IgD-negative memory B cell (primary cell): ENCODE measurements at regions not wholly inside any gene's neighbourhood (a gene's known extent, or its start where the extent isn't known, plus 50 kb on each side); places are given as distances from the start of the nearest gene placed in this dataset.

ENCODE experiments used
- H3K27ac Mint-ChIP-seq, 3 donors: one replicate each; pipeline ENCODE4 v1.8.0; 2020 to 2022; ENCODE audit warnings: mild to moderate bottlenecking in 3 of 3, mixed read lengths in 3 of 3, moderate library complexity in 1 of 3
- H3K27me3 Mint-ChIP-seq: one replicate; pipeline ENCODE4 v1.8.0; 2021; ENCODE audit warnings: mixed read lengths
- H3K36me3 Mint-ChIP-seq: one replicate; pipeline ENCODE4 v1.8.0; 2020; ENCODE audit warnings: mild to moderate bottlenecking, mixed read lengths
- H3K4me1 Mint-ChIP-seq, 3 donors: one replicate each; pipeline ENCODE4 v1.8.0; 2020 to 2022; ENCODE audit warnings: mixed read lengths in 3 of 3, mild to moderate bottlenecking in 1 of 3
- H3K4me3 Mint-ChIP-seq, 4 donors: one replicate each; pipeline ENCODE4 v1.8.0; 2020 to 2022; ENCODE audit warnings: mild to moderate bottlenecking in 4 of 4, mixed read lengths in 4 of 4, moderate library complexity in 3 of 4
- H3K9me3 Mint-ChIP-seq, 3 donors: one replicate each; pipeline ENCODE4 v1.8.0; 2020 to 2021; ENCODE audit warnings: mixed read lengths in 3 of 3, mild to moderate bottlenecking in 1 of 3

- Mint-ChIP-seq H3K9me3 (peaks cover 0 to 14% (median 14%) of the 10 kb centered on the region in 3 donors), H3K4me3 (no peak overlapping the region), H3K27me3 (peaks cover 20% of the 10 kb centered on the region), H3K4me1 (peaks cover 5 to 12% (median 8%) of the 10 kb centered on the region in 3 donors), H3K36me3 (peaks cover 7% of the 10 kb centered on the region), H3K27ac (no peak overlapping the region)
Measured at GRCh38 chr9:91114450-91114849, 247.3 kb downstream of the AUH start.

DNA sequence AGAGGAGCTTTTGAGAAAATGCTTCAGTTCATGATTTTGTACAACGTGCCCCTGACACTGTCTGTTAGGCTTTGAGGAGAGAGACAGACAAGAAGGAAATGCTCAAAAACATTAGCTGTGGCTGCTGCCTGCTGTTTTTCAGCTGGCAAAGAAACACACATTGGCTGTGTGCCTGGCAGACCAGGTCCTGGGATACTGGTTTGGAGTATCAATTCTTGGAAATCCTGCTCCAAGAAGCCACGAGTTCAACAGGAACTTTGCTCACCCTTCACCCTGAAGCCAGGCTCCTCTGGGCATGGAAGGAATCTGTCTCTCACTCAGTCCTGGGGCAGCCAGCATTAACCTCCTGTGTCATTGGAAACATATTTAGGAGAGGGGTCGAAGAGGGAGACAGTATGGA, 245.5 kb downstream of the AUH start:
- H3K4me1 Mint-ChIP-seq: peaks cover 5 to 12% (median 8%) of the 10 kb centered on the region in 3 donors
- peaks cover 20% of the 10 kb centered on the region for H3K27me3 Mint-ChIP-seq
- no peak overlapping the region for H3K27ac Mint-ChIP-seq
- peaks cover 0 to 5% (median 3%) of the 10 kb centered on the region in 3 donors for H3K9me3 Mint-ChIP-seq
- no peak overlapping the region for H3K4me3 Mint-ChIP-seq
- peaks cover 5% of the 10 kb centered on the region for H3K36me3 Mint-ChIP-seq

GRCh38 chr9:91116711-91117110, 245.0 kb downstream of the AUH start:
- peaks cover 5 to 12% (median 8%) of the 10 kb centered on the region in 3 donors for H3K4me1 Mint-ChIP-seq
- no peak overlapping the region for H3K4me3 Mint-ChIP-seq

DNA sequence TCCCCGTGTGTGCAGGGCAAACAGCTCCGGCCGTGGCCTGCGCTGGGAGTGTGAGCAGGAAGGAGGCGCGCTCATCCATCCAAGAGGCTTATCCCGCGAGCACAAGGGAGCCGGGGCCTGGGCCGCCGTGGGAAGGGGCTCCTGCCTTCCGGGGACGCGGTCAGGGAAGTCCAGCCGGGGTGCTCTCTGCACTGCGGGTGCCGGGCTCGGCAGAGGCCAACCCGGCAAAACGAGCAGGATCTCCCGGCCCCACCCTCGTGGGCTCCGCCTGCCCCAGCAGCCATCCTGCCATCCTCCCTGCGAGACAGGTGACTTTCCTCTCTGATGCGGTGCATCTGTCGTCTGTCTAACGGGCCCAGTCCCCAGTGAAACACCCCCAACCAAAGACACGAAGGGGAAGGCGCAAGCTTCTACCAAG, 244.2 kb downstream of the AUH start:
- Mint-ChIP-seq H3K4me3 (peak overlapping the region in 2 of 4 donors; percentile 36 to 85), H3K27ac (peak overlapping the region in 1 of 3 donors; percentile 84), H3K27me3 (peaks cover 20% of the 10 kb centered on the region), H3K9me3 (peaks cover 0 to 3% (median 3%) of the 10 kb centered on the region in 3 donors), H3K36me3 (peaks cover 3% of the 10 kb centered on the region), H3K4me1 (peaks cover 5 to 12% (median 8%) of the 10 kb centered on the region in 3 donors)

More at GRCh38 chr9:91116711-91117110, 245.0 kb downstream of the AUH start:
- H3K27me3 Mint-ChIP-seq: peaks cover 20% of the 10 kb centered on the region
- peaks cover 0 to 5% (median 0%) of the 10 kb centered on the region in 3 donors for H3K9me3 Mint-ChIP-seq
- H3K36me3 Mint-ChIP-seq: peaks cover 5% of the 10 kb centered on the region
- no peak overlapping the region for H3K27ac Mint-ChIP-seq

GRCh38 chr9:91117959-91118703, 243.6 kb downstream of the AUH start:
- peak overlapping the region; percentile 36 to 91 (median 80) for H3K4me3 Mint-ChIP-seq
- H3K27ac Mint-ChIP-seq: peak overlapping the region in 1 of 3 donors; percentile 84
- H3K36me3 Mint-ChIP-seq: peaks cover 3% of the 10 kb centered on the region
- peaks cover 5 to 12% (median 8%) of the 10 kb centered on the region in 3 donors for H3K4me1 Mint-ChIP-seq
- H3K9me3 Mint-ChIP-seq: peaks cover 0 to 3% (median 3%) of the 10 kb centered on the region in 3 donors
- H3K27me3 Mint-ChIP-seq: peaks cover 20% of the 10 kb centered on the region

- peaks cover 0 to 3% (median 3%) of the 10 kb centered on the region in 3 donors for H3K9me3 Mint-ChIP-seq
- H3K27ac Mint-ChIP-seq: peak overlapping the region in 1 of 3 donors; percentile 84
- H3K4me3 Mint-ChIP-seq: peak overlapping the region in 1 of 4 donors; percentile 73
- peaks cover 3% of the 10 kb centered on the region for H3K36me3 Mint-ChIP-seq
- H3K27me3 Mint-ChIP-seq: peaks cover 20% of the 10 kb centered on the region
- peaks cover 5 to 12% (median 8%) of the 10 kb centered on the region in 3 donors for H3K4me1 Mint-ChIP-seq
Measured at GRCh38 chr9:91118704-91119025, 243.1 kb downstream of the AUH start.

DNA sequence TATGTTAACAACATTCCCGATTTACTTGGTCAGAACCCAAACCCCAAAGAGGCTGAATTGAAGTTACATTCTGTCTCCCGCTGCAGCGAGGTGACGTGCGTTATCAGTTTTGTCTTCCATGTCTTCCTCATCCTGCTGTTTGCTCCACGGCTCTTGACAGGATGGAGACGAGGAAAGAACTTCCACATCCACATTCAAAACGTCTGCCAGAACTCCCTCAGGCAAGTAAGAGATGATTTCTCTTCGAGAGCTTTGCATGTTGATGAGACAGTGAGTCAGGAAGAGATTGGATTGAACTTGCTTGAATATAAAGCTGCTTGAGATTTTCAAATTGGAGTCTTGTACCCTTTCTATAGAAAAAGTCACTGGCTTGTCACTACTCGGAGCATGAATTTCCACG, 242.6 kb downstream of the AUH start:
- H3K36me3 Mint-ChIP-seq: peaks cover 3% of the 10 kb centered on the region
- no peak overlapping the region for H3K4me3 Mint-ChIP-seq
- peaks cover 5 to 12% (median 8%) of the 10 kb centered on the region in 3 donors for H3K4me1 Mint-ChIP-seq
- no peak overlapping the region for H3K27ac Mint-ChIP-seq
- H3K9me3 Mint-ChIP-seq: peaks cover 0 to 3% (median 0%) of the 10 kb centered on the region in 3 donors
- peaks cover 20% of the 10 kb centered on the region for H3K27me3 Mint-ChIP-seq

GRCh38 chr9:91119679-91120078, 242.0 kb downstream of the AUH start:
- Mint-ChIP-seq H3K27me3 (peaks cover 20% of the 10 kb centered on the region), H3K36me3 (peaks cover 3% of the 10 kb centered on the region), H3K4me1 (peaks cover 5 to 12% (median 8%) of the 10 kb centered on the region in 3 donors), H3K27ac (no peak overlapping the region), H3K4me3 (no peak overlapping the region), H3K9me3 (peaks cover 0 to 5% (median 3%) of the 10 kb centered on the region in 3 donors)

GRCh38 chr9:91120200-91120599, 241.5 kb downstream of the AUH start:
- peaks cover 0 to 10% (median 4%) of the 10 kb centered on the region in 3 donors for H3K9me3 Mint-ChIP-seq
- H3K36me3 Mint-ChIP-seq: peaks cover 3% of the 10 kb centered on the region
- peaks cover 5 to 12% (median 8%) of the 10 kb centered on the region in 3 donors for H3K4me1 Mint-ChIP-seq
- peaks cover 20% of the 10 kb centered on the region for H3K27me3 Mint-ChIP-seq
- no peak overlapping the region for H3K4me3 Mint-ChIP-seq
- H3K27ac Mint-ChIP-seq: no peak overlapping the region

GRCh38 chr9:91122755-91123154, 239.0 kb downstream of the AUH start:
- H3K9me3 Mint-ChIP-seq: peaks cover 0 to 10% (median 4%) of the 10 kb centered on the region in 3 donors
- H3K36me3 Mint-ChIP-seq: no peaks in the 10 kb centered on the region
- peaks cover 4 to 11% (median 6%) of the 10 kb centered on the region in 3 donors for H3K4me1 Mint-ChIP-seq
- peaks cover 12% of the 10 kb centered on the region for H3K27me3 Mint-ChIP-seq
- H3K4me3 Mint-ChIP-seq: peak overlapping the region in 1 of 4 donors; percentile 37
- no peak overlapping the region for H3K27ac Mint-ChIP-seq

GRCh38 chr9:91126761-91127445, 234.8 kb downstream of the AUH start:
- H3K4me1 Mint-ChIP-seq: no peaks in the 10 kb centered on the region
- peaks cover 2% of the 10 kb centered on the region for H3K36me3 Mint-ChIP-seq
- H3K9me3 Mint-ChIP-seq: peaks cover 0 to 10% (median 4%) of the 10 kb centered on the region in 3 donors
- H3K4me3 Mint-ChIP-seq: no peak overlapping the region
- H3K27me3 Mint-ChIP-seq: peaks cover 3% of the 10 kb centered on the region
- no peak overlapping the region for H3K27ac Mint-ChIP-seq

DNA sequence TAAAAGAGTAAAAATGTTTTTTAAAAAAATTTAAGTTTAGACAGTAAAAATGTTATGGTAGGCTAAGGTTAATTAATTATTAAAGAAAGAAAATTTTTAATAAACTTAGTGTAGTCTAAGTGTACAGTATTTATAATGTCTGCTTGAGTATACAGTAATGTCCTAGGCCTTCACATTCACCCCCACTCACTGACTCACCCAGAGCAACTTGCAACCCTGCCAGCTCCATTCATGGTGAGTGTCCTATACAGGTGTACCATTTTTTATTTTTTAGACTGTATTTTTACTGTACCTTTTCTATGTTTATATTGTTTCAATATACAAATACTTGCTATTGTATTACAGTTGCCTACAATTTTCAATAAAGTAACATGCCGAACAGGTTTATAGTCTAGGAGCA, 234.1 kb downstream of the AUH start:
- H3K9me3 Mint-ChIP-seq: peaks cover 0 to 10% (median 2%) of the 10 kb centered on the region in 3 donors
- H3K4me1 Mint-ChIP-seq: no peaks in the 10 kb centered on the region
- no peak overlapping the region for H3K27ac Mint-ChIP-seq
- peaks cover 2% of the 10 kb centered on the region for H3K36me3 Mint-ChIP-seq
- peaks cover 3% of the 10 kb centered on the region for H3K27me3 Mint-ChIP-seq
- no peak overlapping the region for H3K4me3 Mint-ChIP-seq

DNA sequence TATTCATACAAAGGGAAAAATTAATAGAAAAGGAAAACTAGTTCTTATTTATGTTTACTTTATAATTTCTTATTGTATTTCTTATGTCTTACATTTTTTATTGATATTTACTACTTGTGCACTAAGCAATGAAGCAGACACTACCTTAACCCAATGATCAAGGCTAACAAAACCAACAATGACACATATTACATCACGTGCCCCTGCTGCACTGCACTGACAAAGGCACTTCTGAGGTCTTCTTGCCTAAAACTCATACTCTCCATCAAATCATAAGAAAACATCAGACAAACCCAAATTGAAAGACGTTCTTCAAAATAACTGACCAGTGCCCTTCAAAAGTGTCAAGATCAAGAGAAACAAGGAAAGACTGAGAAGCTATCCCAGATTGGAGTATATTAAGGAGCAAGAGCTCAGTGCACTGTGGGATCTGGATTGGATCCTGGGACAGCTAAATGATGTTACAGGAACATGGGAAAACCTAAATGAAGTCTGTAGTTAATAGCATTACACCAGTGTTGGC, 230.9 kb downstream of the AUH start:
- peaks cover 4% of the 10 kb centered on the region for H3K36me3 Mint-ChIP-seq
- H3K27me3 Mint-ChIP-seq: peaks cover 3% of the 10 kb centered on the region
- H3K4me1 Mint-ChIP-seq: no peaks in the 10 kb centered on the region
- H3K9me3 Mint-ChIP-seq: no peaks in the 10 kb centered on the region
- no peak overlapping the region for H3K27ac Mint-ChIP-seq
- no peak overlapping the region for H3K4me3 Mint-ChIP-seq

- H3K36me3 Mint-ChIP-seq: peaks cover 4% of the 10 kb centered on the region
- H3K27ac Mint-ChIP-seq: peak overlapping the region in 1 of 3 donors; percentile 81
- no peaks in the 10 kb centered on the region for H3K9me3 Mint-ChIP-seq
- no peaks in the 10 kb centered on the region for H3K4me1 Mint-ChIP-seq
- H3K4me3 Mint-ChIP-seq: no peak overlapping the region
- H3K27me3 Mint-ChIP-seq: peaks cover 3% of the 10 kb centered on the region
Measured at GRCh38 chr9:91131433-91131839, 230.3 kb downstream of the AUH start.

DNA sequence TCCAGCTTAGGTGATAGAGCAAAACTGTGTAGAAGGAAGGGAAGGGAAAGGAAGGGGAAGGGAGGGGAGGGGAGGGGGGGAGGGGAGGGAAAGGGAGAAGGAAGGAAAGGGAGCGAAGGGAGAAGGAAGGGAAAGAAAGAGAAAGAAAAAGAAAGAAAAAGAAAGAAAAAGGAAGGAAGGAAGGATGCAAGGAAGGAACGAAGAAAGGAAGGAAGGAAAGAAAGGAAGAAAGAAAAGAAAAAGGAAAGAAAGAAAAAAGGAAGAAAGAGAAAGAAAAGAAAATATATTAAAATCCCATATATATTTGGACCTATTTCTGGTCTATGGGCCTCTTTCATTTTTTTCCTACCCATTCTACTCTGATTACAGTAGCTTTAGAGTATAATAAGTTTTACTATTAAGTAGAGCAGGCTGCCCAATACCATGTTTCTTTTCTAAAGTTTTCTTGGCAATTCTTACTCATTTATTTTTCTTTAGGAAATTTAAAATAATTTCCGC, 229.1 kb downstream of the AUH start:
- H3K27ac Mint-ChIP-seq: no peak overlapping the region
- no peaks in the 10 kb centered on the region for H3K4me1 Mint-ChIP-seq

More for the DNA sequence above, 229.1 kb downstream of the AUH start:
- H3K4me3 Mint-ChIP-seq: no peak overlapping the region
- peaks cover 0 to 2% (median 0%) of the 10 kb centered on the region in 3 donors for H3K9me3 Mint-ChIP-seq
- H3K36me3 Mint-ChIP-seq: peaks cover 4% of the 10 kb centered on the region
- H3K27me3 Mint-ChIP-seq: peaks cover 3% of the 10 kb centered on the region
